AG10803 (cell line): ENCODE measurements at regions not wholly inside any gene's neighbourhood (a gene's known extent, or its start where the extent isn't known, plus 50 kb on each side); places are given as distances from the start of the nearest gene placed in this dataset.

ENCODE experiments used
- DNase-seq: peaks from one replicate; pipeline ENCODE4 v3.0.0; 2010; ENCODE audit warnings: low read depth
- H3K4me3 ChIP-seq: 2 replicates; pipeline ENCODE4 v1.5.1; 2011; ENCODE audit warnings: mild to moderate bottlenecking, low read length, control low read depth
- TF ChIP-seq, protein P1 (sequence below): conservative IDR thresholded peaks from 2 replicates; pipeline ENCODE4 v1.5.1; 2011; ENCODE audit warnings: mild to moderate bottlenecking, low read length, control low read depth, inconsistent platforms

DNA sequence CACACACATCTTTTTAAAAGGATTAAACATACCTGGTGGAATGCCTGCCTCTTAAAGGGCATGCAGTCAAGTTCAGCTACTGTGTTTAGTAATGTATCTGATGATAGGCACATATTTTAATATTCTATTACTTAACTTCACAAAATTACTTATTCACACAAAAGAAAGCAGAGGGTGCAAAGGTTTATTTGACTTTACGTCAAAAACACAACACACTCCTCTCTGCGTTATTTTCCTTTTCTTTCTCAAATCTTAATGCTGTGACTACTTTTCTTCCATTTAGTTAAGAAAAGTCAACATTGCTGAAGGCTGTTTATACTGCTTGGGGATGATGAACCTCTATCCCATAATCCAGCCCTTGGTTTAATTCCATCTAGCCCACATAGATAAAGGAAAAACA, 127.9 kb upstream of the ST6GAL2 start:
- H3K4me3 ChIP-seq, result no peak overlapping the region
- TF ChIP-seq, protein P1, sequence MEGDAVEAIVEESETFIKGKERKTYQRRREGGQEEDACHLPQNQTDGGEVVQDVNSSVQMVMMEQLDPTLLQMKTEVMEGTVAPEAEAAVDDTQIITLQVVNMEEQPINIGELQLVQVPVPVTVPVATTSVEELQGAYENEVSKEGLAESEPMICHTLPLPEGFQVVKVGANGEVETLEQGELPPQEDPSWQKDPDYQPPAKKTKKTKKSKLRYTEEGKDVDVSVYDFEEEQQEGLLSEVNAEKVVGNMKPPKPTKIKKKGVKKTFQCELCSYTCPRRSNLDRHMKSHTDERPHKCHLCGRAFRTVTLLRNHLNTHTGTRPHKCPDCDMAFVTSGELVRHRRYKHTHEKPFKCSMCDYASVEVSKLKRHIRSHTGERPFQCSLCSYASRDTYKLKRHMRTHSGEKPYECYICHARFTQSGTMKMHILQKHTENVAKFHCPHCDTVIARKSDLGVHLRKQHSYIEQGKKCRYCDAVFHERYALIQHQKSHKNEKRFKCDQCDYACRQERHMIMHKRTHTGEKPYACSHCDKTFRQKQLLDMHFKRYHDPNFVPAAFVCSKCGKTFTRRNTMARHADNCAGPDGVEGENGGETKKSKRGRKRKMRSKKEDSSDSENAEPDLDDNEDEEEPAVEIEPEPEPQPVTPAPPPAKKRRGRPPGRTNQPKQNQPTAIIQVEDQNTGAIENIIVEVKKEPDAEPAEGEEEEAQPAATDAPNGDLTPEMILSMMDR, result no peak
- DNase-seq, result no peak

DNA sequence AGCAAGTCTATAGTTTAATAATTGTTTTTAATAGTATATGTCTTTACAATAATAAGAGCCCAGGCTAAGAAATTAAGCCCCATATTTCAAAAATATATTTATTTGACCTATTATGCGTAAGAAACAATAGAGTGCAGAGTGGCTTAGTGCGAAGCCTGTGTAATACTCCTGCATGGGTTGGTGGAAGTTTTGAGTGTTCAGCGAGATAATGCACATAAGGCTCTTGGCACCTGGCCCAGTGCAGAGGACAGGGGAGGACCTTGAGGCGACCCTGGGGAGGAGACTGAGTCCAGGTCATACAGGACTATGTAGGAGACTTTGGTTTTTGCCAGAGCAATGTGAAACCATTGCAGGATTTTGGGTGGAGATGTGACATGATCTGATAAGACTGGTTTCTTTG, 132.4 kb upstream of the ST6GAL2 start:
- no peak overlapping the region for H3K4me3 ChIP-seq
- no peak for DNase-seq
- TF ChIP-seq, protein P1, result no peak

DNA sequence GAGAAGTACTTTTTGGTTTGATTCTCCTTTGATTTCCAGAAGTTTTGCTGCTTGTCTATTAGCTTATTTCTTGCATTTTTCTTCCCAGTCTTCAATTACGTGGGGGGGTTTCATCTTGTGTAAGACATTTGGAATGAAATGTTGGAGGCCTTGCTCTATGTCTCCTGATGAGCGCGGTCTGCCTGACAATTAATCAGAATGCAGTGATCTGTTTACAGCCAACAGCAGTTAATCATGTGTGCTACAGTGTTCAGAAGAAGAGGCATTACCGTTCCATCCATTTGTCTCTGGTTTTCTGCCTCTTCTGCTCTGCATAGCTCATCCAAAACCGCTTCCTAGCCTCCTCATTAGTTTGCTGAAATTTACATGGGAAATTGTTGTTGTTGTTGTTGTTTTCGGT, 134.4 kb upstream of the ST6GAL2 start:
- no peak overlapping the region for H3K4me3 ChIP-seq
- TF ChIP-seq, protein P1, result no peak
- no peak for DNase-seq

DNA sequence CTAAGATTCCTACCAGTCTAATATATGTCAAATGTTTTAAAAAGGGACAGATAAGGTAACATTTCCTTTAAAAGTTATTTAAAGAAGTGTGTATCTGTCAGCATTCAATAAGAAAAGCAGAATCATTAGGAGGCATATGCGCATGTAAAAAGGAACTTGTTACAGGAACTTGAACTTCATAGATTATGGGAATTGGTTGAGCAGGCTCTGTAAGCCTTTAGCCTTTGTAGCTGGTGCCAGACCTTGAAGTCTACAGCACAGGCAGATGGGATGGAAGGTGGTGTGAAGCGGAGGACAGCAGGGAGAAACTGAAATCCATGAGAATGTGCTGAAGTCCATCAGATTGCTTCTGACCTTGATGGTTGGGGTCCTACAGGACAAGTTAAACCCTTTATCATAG, 138.3 kb upstream of the ST6GAL2 start:
- DNase-seq, result no peak
- TF ChIP-seq, protein P1, result no peak
- no peak overlapping the region for H3K4me3 ChIP-seq

DNA sequence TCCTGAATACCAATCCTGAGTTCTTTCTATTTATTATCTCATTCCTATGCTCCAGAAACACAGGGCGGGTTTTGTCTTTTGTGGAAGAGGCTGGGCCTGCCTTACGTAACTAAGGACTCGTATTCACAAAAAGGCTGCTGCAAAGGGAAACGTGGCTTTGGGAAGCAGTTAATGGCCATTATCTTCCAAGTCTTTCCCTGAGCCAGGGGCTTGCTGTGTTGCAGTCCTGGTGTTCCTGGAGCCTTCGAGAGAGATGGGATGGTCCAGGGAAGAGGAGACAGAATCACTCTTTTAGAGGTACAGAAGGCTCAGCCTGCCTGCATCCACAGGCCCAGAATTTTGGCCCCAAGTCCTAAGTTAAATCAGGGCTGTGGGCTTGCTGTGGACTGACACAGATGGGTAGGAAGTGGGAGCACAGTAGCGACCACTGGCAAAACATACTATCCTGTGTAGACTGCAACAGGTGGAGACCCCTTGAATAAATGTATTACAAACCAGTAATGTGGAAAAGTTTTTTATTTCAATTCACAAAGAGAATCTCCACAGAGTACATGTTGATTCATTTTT, 139.4 kb upstream of the ST6GAL2 start:
- TF ChIP-seq, protein P1, result no peak
- DNase-seq, result no peak
- no peak overlapping the region for H3K4me3 ChIP-seq

DNA sequence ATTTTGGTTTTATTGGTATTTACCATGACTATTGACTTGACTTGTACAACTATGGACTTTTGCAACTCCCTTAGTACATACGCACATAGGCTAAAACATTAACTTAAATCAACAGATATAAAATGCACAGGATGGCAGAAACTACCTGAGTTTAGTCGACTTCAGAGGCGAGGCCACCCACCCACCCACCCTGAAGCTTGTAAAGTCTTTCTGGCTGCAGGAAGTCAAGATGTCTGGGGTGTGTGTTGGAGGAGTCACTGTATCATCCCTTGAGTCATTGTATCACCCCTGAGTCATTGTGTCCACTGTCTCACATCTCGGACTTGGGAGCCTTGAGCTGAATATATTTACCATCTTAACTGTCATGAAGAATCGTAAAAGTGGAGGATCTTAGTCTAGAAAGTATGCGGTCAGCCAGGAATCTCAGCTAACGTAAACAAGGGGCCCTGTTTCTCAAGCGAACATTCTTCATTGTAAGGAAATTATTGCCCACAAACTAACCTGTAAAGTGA, 140.0 kb upstream of the ST6GAL2 start:
- TF ChIP-seq, protein P1, result no peak
- DNase-seq, result peak; percentile 53
- H3K4me3 ChIP-seq, result no peak overlapping the region

DNA sequence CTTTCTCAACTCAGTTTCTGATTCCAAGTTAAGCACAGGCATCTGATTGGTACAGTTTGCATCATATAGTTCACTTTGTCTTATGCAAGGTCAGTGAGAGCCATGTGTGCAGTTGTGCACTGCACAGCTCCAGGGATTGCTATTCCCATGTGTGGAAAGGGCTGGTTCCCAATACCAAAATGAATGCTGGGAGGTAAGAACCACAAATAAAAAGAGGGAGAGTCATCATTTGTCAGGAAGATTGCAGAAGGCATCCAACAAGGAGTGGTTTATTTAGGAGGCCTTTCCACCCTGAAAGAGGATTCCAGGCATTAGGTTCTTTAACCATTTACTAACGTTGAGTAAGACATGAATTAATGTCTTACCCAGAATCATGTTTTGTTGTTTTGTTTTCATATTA, 141.2 kb upstream of the ST6GAL2 start:
- DNase-seq, result peak; percentile 15
- TF ChIP-seq, protein P1, result no peak
- H3K4me3 ChIP-seq, result no peak overlapping the region
